ENCODE measurements at regions not wholly inside any gene's neighbourhood (a gene's known extent, or its start where the extent isn't known, plus 50 kb on each side); places are given as distances from the start of the nearest gene placed in this dataset.

GRCh38 chr11:29781268-29781667 lies 235.6 kb downstream of the KCNA4 start:
- FAIRE-seq (no peak), DNase-seq (ENCODE audit: insufficient read length) (no peak)
- TF ChIP-seq POLR2AphosphoS5 (IDR thresholded peaks at IDR 0.05; ENCODE audit: low read depth, low read length) (no peak), POLR2A (IDR thresholded peaks at IDR 0.05; ENCODE audit: low read depth, low read length) (no peak), TAF1 (IDR thresholded peaks at IDR 0.05; ENCODE audit: borderline replicate concordance, low read depth, low read length) (no peak)

GRCh38 chr11:29780756-29781155 lies 236.1 kb downstream of the KCNA4 start:
- TF ChIP-seq POLR2A (IDR thresholded peaks at IDR 0.05; ENCODE audit: low read depth, low read length) (no peak), TAF1 (IDR thresholded peaks at IDR 0.05; ENCODE audit: borderline replicate concordance, low read depth, low read length) (no peak), POLR2AphosphoS5 (IDR thresholded peaks at IDR 0.05; ENCODE audit: low read depth, low read length) (no peak)
- DNase-seq (ENCODE audit: insufficient read length): no peak
- no peak for FAIRE-seq

GRCh38 chr11:29773656-29774264 lies 243.1 kb downstream of the KCNA4 start:
- FAIRE-seq (no peak), DNase-seq (ENCODE audit: insufficient read length) (no peak)
- no peak for TF ChIP-seq POLR2A (IDR thresholded peaks at IDR 0.05; ENCODE audit: low read depth, low read length)
- TF ChIP-seq TAF1 (IDR thresholded peaks at IDR 0.05; ENCODE audit: borderline replicate concordance, low read depth, low read length): no peak
- TF ChIP-seq POLR2AphosphoS5 (IDR thresholded peaks at IDR 0.05; ENCODE audit: low read depth, low read length): no peak

- FAIRE-seq (no peak), DNase-seq (ENCODE audit: insufficient read length) (no peak)
- TF ChIP-seq POLR2AphosphoS5 (IDR thresholded peaks at IDR 0.05; ENCODE audit: low read depth, low read length) (no peak), TAF1 (IDR thresholded peaks at IDR 0.05; ENCODE audit: borderline replicate concordance, low read depth, low read length) (no peak), POLR2A (IDR thresholded peaks at IDR 0.05; ENCODE audit: low read depth, low read length) (no peak)
Observed at GRCh38 chr11:29756871-29757270, 260.0 kb downstream of the KCNA4 start.

- DNase-seq (ENCODE audit: insufficient read length) (no peak), FAIRE-seq (no peak)
- TF ChIP-seq POLR2A (IDR thresholded peaks at IDR 0.05; ENCODE audit: low read depth, low read length) (no peak), POLR2AphosphoS5 (IDR thresholded peaks at IDR 0.05; ENCODE audit: low read depth, low read length) (no peak), TAF1 (IDR thresholded peaks at IDR 0.05; ENCODE audit: borderline replicate concordance, low read depth, low read length) (no peak)
Observed at GRCh38 chr11:29755474-29755873, 261.4 kb downstream of the KCNA4 start.

- TF ChIP-seq POLR2A (IDR thresholded peaks at IDR 0.05; ENCODE audit: low read depth, low read length) (no peak), POLR2AphosphoS5 (IDR thresholded peaks at IDR 0.05; ENCODE audit: low read depth, low read length) (no peak), TAF1 (IDR thresholded peaks at IDR 0.05; ENCODE audit: borderline replicate concordance, low read depth, low read length) (no peak)
- no peak for FAIRE-seq
Observed at GRCh38 chr11:29751618-29752017, 265.2 kb downstream of the KCNA4 start.

GRCh38 chr11:29750392-29750791 lies 266.4 kb downstream of the KCNA4 start:
- TF ChIP-seq TAF1 (IDR thresholded peaks at IDR 0.05; ENCODE audit: borderline replicate concordance, low read depth, low read length) (no peak), POLR2A (IDR thresholded peaks at IDR 0.05; ENCODE audit: low read depth, low read length) (no peak), POLR2AphosphoS5 (IDR thresholded peaks at IDR 0.05; ENCODE audit: low read depth, low read length) (no peak)
- DNase-seq (ENCODE audit: insufficient read length): no peak
- FAIRE-seq: no peak

More at GRCh38 chr11:29751618-29752017, 265.2 kb downstream of the KCNA4 start:
- no peak for DNase-seq (ENCODE audit: insufficient read length)

GRCh38 chr11:29734287-29734686 lies 282.5 kb downstream of the KCNA4 start:
- DNase-seq (ENCODE audit: insufficient read length): no peak
- TF ChIP-seq POLR2A (IDR thresholded peaks at IDR 0.05; ENCODE audit: low read depth, low read length): no peak
- TF ChIP-seq TAF1 (IDR thresholded peaks at IDR 0.05; ENCODE audit: borderline replicate concordance, low read depth, low read length): no peak
- no peak for TF ChIP-seq POLR2AphosphoS5 (IDR thresholded peaks at IDR 0.05; ENCODE audit: low read depth, low read length)
- FAIRE-seq: no peak

GRCh38 chr11:29713831-29714320 lies 303.0 kb downstream of the KCNA4 start:
- DNase-seq (ENCODE audit: insufficient read length) (no peak), FAIRE-seq (no peak)
- TF ChIP-seq TAF1 (IDR thresholded peaks at IDR 0.05; ENCODE audit: borderline replicate concordance, low read depth, low read length) (no peak), POLR2AphosphoS5 (IDR thresholded peaks at IDR 0.05; ENCODE audit: low read depth, low read length) (no peak), POLR2A (IDR thresholded peaks at IDR 0.05; ENCODE audit: low read depth, low read length) (no peak)

- FAIRE-seq: no peak
- no peak for TF ChIP-seq POLR2AphosphoS5 (IDR thresholded peaks at IDR 0.05; ENCODE audit: low read depth, low read length)
- TF ChIP-seq POLR2A (IDR thresholded peaks at IDR 0.05; ENCODE audit: low read depth, low read length): no peak
- no peak for TF ChIP-seq TAF1 (IDR thresholded peaks at IDR 0.05; ENCODE audit: borderline replicate concordance, low read depth, low read length)
- DNase-seq (ENCODE audit: insufficient read length): no peak
Observed at GRCh38 chr11:29712616-29713015, 304.2 kb downstream of the KCNA4 start.

GRCh38 chr11:29707924-29708323 lies 308.9 kb downstream of the KCNA4 start:
- DNase-seq (ENCODE audit: insufficient read length) (no peak), FAIRE-seq (no peak)
- TF ChIP-seq POLR2A (IDR thresholded peaks at IDR 0.05; ENCODE audit: low read depth, low read length): no peak
- no peak for TF ChIP-seq POLR2AphosphoS5 (IDR thresholded peaks at IDR 0.05; ENCODE audit: low read depth, low read length)
- no peak for TF ChIP-seq TAF1 (IDR thresholded peaks at IDR 0.05; ENCODE audit: borderline replicate concordance, low read depth, low read length)

GRCh38 chr11:29685361-29685760 lies 331.5 kb downstream of the KCNA4 start:
- DNase-seq (ENCODE audit: insufficient read length): no peak

More at GRCh38 chr11:29685361-29685760, 331.5 kb downstream of the KCNA4 start:
- FAIRE-seq: no peak
- TF ChIP-seq POLR2AphosphoS5 (IDR thresholded peaks at IDR 0.05; ENCODE audit: low read depth, low read length) (no peak), TAF1 (IDR thresholded peaks at IDR 0.05; ENCODE audit: borderline replicate concordance, low read depth, low read length) (no peak), POLR2A (IDR thresholded peaks at IDR 0.05; ENCODE audit: low read depth, low read length) (no peak)
